ENCODE measurements at regions not wholly inside any gene's neighbourhood (a gene's known extent, or its start where the extent isn't known, plus 50 kb on each side); places are given as distances from the start of the nearest gene placed in this dataset.
"Not testable (repeated sequence)": the region's sequence is repeated elsewhere in the genome, so short reads cannot be mapped to it uniquely, and the experiment has no call there.

GRCh38 chr5:6076341-6077239 lies 301.8 kb downstream of the MED10 start:
- Histone ChIP-seq H3K4me3 (no peak overlapping the region), H3K4me1 (no peaks in the 10 kb centered on the region), H3K27me3 (no peaks in the 10 kb centered on the region), H3K36me3 (no peaks in the 10 kb centered on the region), H3K9me3 (no peaks in the 10 kb centered on the region), H3K27ac (no peak overlapping the region)
- TF ChIP-seq POLR2A (IDR thresholded peaks at IDR 0.05) (no peak), POLR2AphosphoS5 (IDR thresholded peaks at IDR 0.05) (no peak), CTCF (IDR thresholded peaks at IDR 0.05) (no peak)
- intact Hi-C loops (cut with DNase I; ENCODE audit: low total_unique reads): no loop called here
- DNase-seq (ENCODE audit: low spot score in 2 of 2): no peak

- H3K9me3 ChIP-seq; H3K4me1 ChIP-seq; H3K27ac ChIP-seq; H3K36me3 ChIP-seq; DNase-seq (ENCODE audit: low spot score in 2 of 2); H3K27me3 ChIP-seq; H3K4me3 ChIP-seq; intact Hi-C loops (cut with DNase I; ENCODE audit: low total_unique reads): not testable (repeated sequence)
Observed at GRCh38 chr5:6072488-6072887, 305.9 kb downstream of the MED10 start.

GRCh38 chr5:6069496-6070185 lies 308.7 kb downstream of the MED10 start:
- intact Hi-C loops (cut with DNase I; ENCODE audit: low total_unique reads): loop anchor here (2.0 kb wide), 1 partner anchor 73 kb away; no protein-coding TSS in a partner anchor
- H3K9me3 ChIP-seq: peaks cover 0 to 10% of the 10 kb centered on the region in 2 donors
- no peak overlapping the region for H3K4me3 ChIP-seq
- DNase-seq (ENCODE audit: low spot score in 2 of 2): no peak
- no peaks in the 10 kb centered on the region for H3K27me3 ChIP-seq
- TF ChIP-seq CTCF (IDR thresholded peaks at IDR 0.05) (no peak), POLR2AphosphoS5 (IDR thresholded peaks at IDR 0.05) (no peak), POLR2A (IDR thresholded peaks at IDR 0.05) (no peak)
- H3K4me1 ChIP-seq: no peaks in the 10 kb centered on the region
- H3K36me3 ChIP-seq: no peaks in the 10 kb centered on the region
- H3K27ac ChIP-seq: no peak overlapping the region

- no peaks in the 10 kb centered on the region for H3K36me3 ChIP-seq
- peaks cover 0 to 11% of the 10 kb centered on the region in 2 donors for H3K9me3 ChIP-seq
- H3K4me3 ChIP-seq: no peak overlapping the region
- DNase-seq (ENCODE audit: low spot score in 2 of 2): no peak
- no peak for TF ChIP-seq POLR2A (IDR thresholded peaks at IDR 0.05)
- TF ChIP-seq CTCF (IDR thresholded peaks at IDR 0.05): no peak
- no peak for TF ChIP-seq POLR2AphosphoS5 (IDR thresholded peaks at IDR 0.05)
- no peak overlapping the region for H3K27ac ChIP-seq
- intact Hi-C loops (cut with DNase I; ENCODE audit: low total_unique reads): no loop called here
- no peaks in the 10 kb centered on the region for H3K4me1 ChIP-seq
- H3K27me3 ChIP-seq: no peaks in the 10 kb centered on the region
Observed at GRCh38 chr5:6066016-6066415, 312.3 kb downstream of the MED10 start.

- Histone ChIP-seq H3K9me3 (no peaks in the 10 kb centered on the region), H3K4me1 (no peaks in the 10 kb centered on the region), H3K27ac (no peak overlapping the region), H3K4me3 (no peak overlapping the region), H3K27me3 (no peaks in the 10 kb centered on the region), H3K36me3 (no peaks in the 10 kb centered on the region)
- TF ChIP-seq POLR2A (IDR thresholded peaks at IDR 0.05) (no peak), POLR2AphosphoS5 (IDR thresholded peaks at IDR 0.05) (no peak), CTCF (IDR thresholded peaks at IDR 0.05) (no peak)
- no peak for DNase-seq (ENCODE audit: low spot score in 2 of 2)
- intact Hi-C loops (cut with DNase I; ENCODE audit: low total_unique reads): no loop called here
Observed at GRCh38 chr5:6059137-6059800, 319.1 kb downstream of the MED10 start.

Measured in breast epithelium (tissue), 4 donors.